HG03159 (cell line): ENCODE measurements at regions not wholly inside any gene's neighbourhood (a gene's known extent, or its start where the extent isn't known, plus 50 kb on each side); places are given as distances from the start of the nearest gene placed in this dataset.
"Not testable (repeated sequence)": the region's sequence is repeated elsewhere in the genome, so short reads cannot be mapped to it uniquely, and the experiment has no call there.

Source experiments
- ATAC-seq: cut with Tn5 transposase; IDR thresholded peaks from one replicate; pipeline ENCODE4 v1.9.1; 2021; ENCODE audit warnings: mild to moderate bottlenecking, moderate library complexity; ENCODE audit not compliant: unreplicated experiment

GRCh38 chr11:81220146-81220895, 1513.3 kb downstream of the FAM181B start:
- no peak for ATAC-seq

GRCh38 chr11:81219661-81220060, 1514.0 kb downstream of the FAM181B start:
- ATAC-seq, result no peak

- ATAC-seq, result no peak
Measured at GRCh38 chr11:81218440-81218839, 1515.2 kb downstream of the FAM181B start.

- no peak for ATAC-seq
Measured at GRCh38 chr11:81211050-81211449, 1522.6 kb downstream of the FAM181B start.

GRCh38 chr11:81207421-81208054, 1526.1 kb downstream of the FAM181B start:
- no peak for ATAC-seq

GRCh38 chr11:81203876-81204275, 1529.8 kb downstream of the FAM181B start:
- no peak for ATAC-seq

GRCh38 chr11:81197396-81197795, 1536.3 kb downstream of the FAM181B start:
- no peak for ATAC-seq

GRCh38 chr11:81192516-81192915, 1541.1 kb downstream of the FAM181B start:
- ATAC-seq, result no peak

- no peak for ATAC-seq
Measured at GRCh38 chr11:81190546-81190945, 1543.1 kb downstream of the FAM181B start.

GRCh38 chr11:81187033-81187432, 1546.6 kb downstream of the FAM181B start:
- not testable (repeated sequence) for ATAC-seq

GRCh38 chr11:81174646-81175330, 1558.9 kb downstream of the FAM181B start:
- no peak for ATAC-seq

GRCh38 chr11:81165164-81165563, 1568.5 kb downstream of the FAM181B start:
- no peak for ATAC-seq

- no peak for ATAC-seq
Measured at GRCh38 chr11:81159900-81160299, 1573.8 kb downstream of the FAM181B start.

GRCh38 chr11:81135570-81135969, 1598.1 kb downstream of the FAM181B start:
- no peak for ATAC-seq

GRCh38 chr11:81129618-81130017, 1604.0 kb downstream of the FAM181B start:
- ATAC-seq, result no peak

- no peak for ATAC-seq
Measured at GRCh38 chr11:81112718-81113117, 1620.9 kb downstream of the FAM181B start.

GRCh38 chr11:81104051-81104450, 1629.6 kb downstream of the FAM181B start:
- no peak for ATAC-seq

GRCh38 chr11:81098471-81098870, 1635.2 kb downstream of the FAM181B start:
- ATAC-seq, result no peak

- no peak for ATAC-seq
Measured at GRCh38 chr11:81092522-81092921, 1641.1 kb downstream of the FAM181B start.

- no peak for ATAC-seq
Measured at GRCh38 chr11:81089242-81089641, 1644.4 kb downstream of the FAM181B start.

GRCh38 chr11:81080476-81080875, 1639.6 kb upstream of the TENM4 start:
- ATAC-seq, result no peak

GRCh38 chr11:81072273-81072672, 1631.4 kb upstream of the TENM4 start:
- ATAC-seq, result no peak
